ENCODE measurements at regions not wholly inside any gene's neighbourhood (a gene's known extent, or its start where the extent isn't known, plus 50 kb on each side); places are given as distances from the start of the nearest gene placed in this dataset.

DNA sequence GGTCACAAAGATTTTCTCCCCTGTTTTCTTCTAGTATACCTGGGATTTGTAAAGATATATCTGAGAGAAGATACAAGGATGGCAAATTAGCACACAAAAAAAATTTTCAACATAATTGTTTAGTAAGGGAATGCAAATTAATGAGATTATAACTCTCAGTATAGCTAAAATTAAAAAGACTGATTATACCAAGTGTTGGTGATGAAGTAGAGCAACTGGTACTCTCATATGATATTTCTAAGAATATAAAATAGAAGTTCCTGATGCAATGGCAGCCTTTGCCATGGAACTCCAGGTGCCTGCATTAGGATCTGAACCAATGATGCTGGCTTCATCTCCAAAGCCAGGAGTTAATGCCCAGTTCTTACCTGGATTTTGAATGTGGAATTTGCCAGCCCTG, 51.4 kb upstream of the KIAA1217 start:
- no peak overlapping the region for H3K4me3 Mint-ChIP-seq (ENCODE audit: low read depth)
- H3K27me3 Mint-ChIP-seq (ENCODE audit: low read depth), result no peaks in the 10 kb centered on the region
- intact Hi-C loops (cut with micrococcal nuclease), result no loop called here
- H3K36me3 Mint-ChIP-seq (ENCODE audit: low read depth), result no peaks in the 10 kb centered on the region
- H3K9me3 Mint-ChIP-seq, result peaks cover 4% of the 10 kb centered on the region
- no peak overlapping the region for H3K27ac Mint-ChIP-seq
- H3K4me1 Mint-ChIP-seq (ENCODE audit: low read depth), result no peaks in the 10 kb centered on the region
- no peak for DNase-seq (ENCODE audit: low spot score)
